ENCODE measurements at regions not wholly inside any gene's neighbourhood (a gene's known extent, or its start where the extent isn't known, plus 50 kb on each side); places are given as distances from the start of the nearest gene placed in this dataset.

GRCh38 chr3:72458375-72458774 lies 389.9 kb downstream of the SHQ1 start:
- Mint-ChIP-seq H3K27me3 (ENCODE audit: low read depth in 2 of 2) (peaks cover 10 to 25% of the 10 kb centered on the region in 2 donors), H3K36me3 (no peaks in the 10 kb centered on the region), H3K4me3 (no peak overlapping the region), H3K4me1 (peaks cover 12 to 13% of the 10 kb centered on the region in 2 donors), H3K9me3 (no peaks in the 10 kb centered on the region), H3K27ac (no peak overlapping the region)
- Histone ChIP-seq H3K4me3 (ENCODE audit: low read length) (no peak overlapping the region), H3K4me1 (ENCODE audit: control insufficient read depth, insufficient read depth, low read length) (peaks cover 8% of the 10 kb centered on the region), H3K27me3 (ENCODE audit: control insufficient read depth, insufficient read depth, low read length) (no peaks in the 10 kb centered on the region), H3K9me3 (ENCODE audit: control insufficient read depth, insufficient read depth, low read length) (no peaks in the 10 kb centered on the region), H3K27ac (ENCODE audit: low read length) (no peak overlapping the region), H3K36me3 (ENCODE audit: control insufficient read depth, insufficient read depth, low read length) (no peaks in the 10 kb centered on the region)
- intact Hi-C loops (cut with micrococcal nuclease) = no loop called here
- DNase-seq = no peak
- TF ChIP-seq, protein P1, sequence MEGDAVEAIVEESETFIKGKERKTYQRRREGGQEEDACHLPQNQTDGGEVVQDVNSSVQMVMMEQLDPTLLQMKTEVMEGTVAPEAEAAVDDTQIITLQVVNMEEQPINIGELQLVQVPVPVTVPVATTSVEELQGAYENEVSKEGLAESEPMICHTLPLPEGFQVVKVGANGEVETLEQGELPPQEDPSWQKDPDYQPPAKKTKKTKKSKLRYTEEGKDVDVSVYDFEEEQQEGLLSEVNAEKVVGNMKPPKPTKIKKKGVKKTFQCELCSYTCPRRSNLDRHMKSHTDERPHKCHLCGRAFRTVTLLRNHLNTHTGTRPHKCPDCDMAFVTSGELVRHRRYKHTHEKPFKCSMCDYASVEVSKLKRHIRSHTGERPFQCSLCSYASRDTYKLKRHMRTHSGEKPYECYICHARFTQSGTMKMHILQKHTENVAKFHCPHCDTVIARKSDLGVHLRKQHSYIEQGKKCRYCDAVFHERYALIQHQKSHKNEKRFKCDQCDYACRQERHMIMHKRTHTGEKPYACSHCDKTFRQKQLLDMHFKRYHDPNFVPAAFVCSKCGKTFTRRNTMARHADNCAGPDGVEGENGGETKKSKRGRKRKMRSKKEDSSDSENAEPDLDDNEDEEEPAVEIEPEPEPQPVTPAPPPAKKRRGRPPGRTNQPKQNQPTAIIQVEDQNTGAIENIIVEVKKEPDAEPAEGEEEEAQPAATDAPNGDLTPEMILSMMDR (IDR thresholded peaks at IDR 0.05) = no peak
- 96% methylated on average over 3 of the region's 4 CpGs for WGBS (ENCODE audit: insufficient coverage)
- ATAC-seq = no peak

DNA sequence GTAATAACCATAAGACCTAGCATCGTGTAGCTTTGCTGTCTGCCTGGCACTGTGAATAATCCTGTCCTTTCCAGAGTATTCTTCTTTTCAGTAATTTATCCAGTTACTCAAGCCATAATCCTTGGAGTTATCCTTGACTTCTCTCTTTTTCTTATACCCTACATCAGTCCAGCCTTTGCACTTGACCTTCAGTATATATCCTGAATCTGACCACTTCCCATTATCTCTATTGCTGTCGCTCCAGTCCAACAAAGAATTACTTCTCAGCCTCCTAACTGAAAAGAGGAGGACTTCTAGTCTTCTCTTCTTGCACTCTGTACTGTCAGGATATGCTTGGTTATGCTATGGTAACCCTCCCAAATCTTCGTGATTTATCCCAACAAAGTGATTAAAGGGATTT lies 393.8 kb downstream of the SHQ1 start:
- H3K27me3 Mint-ChIP-seq (ENCODE audit: low read depth in 2 of 2) = peaks cover 19 to 48% of the 10 kb centered on the region in 2 donors
- Histone ChIP-seq H3K27ac (ENCODE audit: low read length) (no peak overlapping the region), H3K27me3 (ENCODE audit: control insufficient read depth, insufficient read depth, low read length) (no peaks in the 10 kb centered on the region), H3K36me3 (ENCODE audit: control insufficient read depth, insufficient read depth, low read length) (no peaks in the 10 kb centered on the region), H3K9me3 (ENCODE audit: control insufficient read depth, insufficient read depth, low read length) (no peaks in the 10 kb centered on the region), H3K4me3 (ENCODE audit: low read length) (no peak overlapping the region), H3K4me1 (ENCODE audit: control insufficient read depth, insufficient read depth, low read length) (peaks cover 8% of the 10 kb centered on the region)
- H3K4me1 Mint-ChIP-seq = peaks cover 12 to 13% of the 10 kb centered on the region in 2 donors
- 92% methylated on average over 3 of the region's 3 CpGs for WGBS (ENCODE audit: insufficient coverage)
- no peak overlapping the region for H3K27ac Mint-ChIP-seq
- H3K4me3 Mint-ChIP-seq = no peak overlapping the region
- intact Hi-C loops (cut with micrococcal nuclease) = no loop called here
- DNase-seq = no peak
- ATAC-seq = no peak
- no peaks in the 10 kb centered on the region for H3K9me3 Mint-ChIP-seq
- TF ChIP-seq, protein P1 (IDR thresholded peaks at IDR 0.05) = no peak
- no peaks in the 10 kb centered on the region for H3K36me3 Mint-ChIP-seq

DNA sequence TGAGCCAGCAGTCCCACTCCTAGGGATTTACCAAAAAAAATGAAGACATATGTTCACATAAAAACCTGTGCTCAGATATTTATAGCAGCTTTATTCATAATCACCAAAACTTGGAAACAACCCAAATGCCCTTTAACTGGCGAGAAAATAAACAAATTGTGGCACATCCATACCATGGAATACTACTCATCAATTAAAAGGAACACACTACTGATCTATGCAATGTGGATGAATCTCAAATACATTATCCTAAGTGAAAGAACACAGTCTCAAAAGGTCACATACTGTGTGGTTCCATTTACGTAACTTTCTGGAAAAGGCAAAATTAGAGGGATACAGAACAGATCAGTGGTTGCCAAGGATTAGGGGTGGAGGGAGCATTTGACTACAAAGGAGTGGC lies 394.5 kb downstream of the SHQ1 start:
- ATAC-seq (no peak), DNase-seq (no peak)
- Mint-ChIP-seq H3K4me1 (peaks cover 12 to 13% of the 10 kb centered on the region in 2 donors), H3K36me3 (no peaks in the 10 kb centered on the region), H3K27ac (no peak overlapping the region), H3K27me3 (ENCODE audit: low read depth in 2 of 2) (peaks cover 22 to 41% of the 10 kb centered on the region in 2 donors), H3K4me3 (no peak overlapping the region), H3K9me3 (no peaks in the 10 kb centered on the region)
- TF ChIP-seq, protein P1 (IDR thresholded peaks at IDR 0.05) = no peak
- Histone ChIP-seq H3K27ac (ENCODE audit: low read length) (no peak overlapping the region), H3K4me1 (ENCODE audit: control insufficient read depth, insufficient read depth, low read length) (peaks cover 8% of the 10 kb centered on the region), H3K4me3 (ENCODE audit: low read length) (no peak overlapping the region), H3K27me3 (ENCODE audit: control insufficient read depth, insufficient read depth, low read length) (no peaks in the 10 kb centered on the region), H3K36me3 (ENCODE audit: control insufficient read depth, insufficient read depth, low read length) (no peaks in the 10 kb centered on the region), H3K9me3 (ENCODE audit: control insufficient read depth, insufficient read depth, low read length) (no peaks in the 10 kb centered on the region)
- intact Hi-C loops (cut with micrococcal nuclease) = no loop called here
- WGBS (ENCODE audit: insufficient coverage) = 92% methylated on average over 2 of the region's 2 CpGs

DNA sequence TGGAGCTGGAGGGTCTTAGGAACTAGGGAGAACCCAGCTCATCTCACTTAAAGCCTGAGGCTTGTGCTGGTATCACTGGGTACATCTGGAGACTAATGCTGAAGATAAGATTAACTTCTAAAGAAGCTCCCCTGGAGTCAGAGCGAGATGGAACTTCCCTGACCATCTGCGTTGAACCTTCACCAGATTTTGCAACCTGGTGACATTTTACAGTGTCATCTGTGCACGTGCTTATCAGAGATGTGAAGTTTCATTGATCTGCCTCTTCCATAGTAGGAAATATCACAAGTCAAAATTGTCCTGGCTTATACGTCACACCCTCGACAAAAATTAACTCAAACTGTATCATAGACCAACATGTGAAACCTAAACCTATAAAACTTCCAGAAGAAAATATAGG lies 395.5 kb downstream of the SHQ1 start:
- no peak overlapping the region for H3K27ac Mint-ChIP-seq
- Histone ChIP-seq H3K4me1 (ENCODE audit: control insufficient read depth, insufficient read depth, low read length) (peaks cover 10% of the 10 kb centered on the region), H3K9me3 (ENCODE audit: control insufficient read depth, insufficient read depth, low read length) (no peaks in the 10 kb centered on the region), H3K27me3 (ENCODE audit: control insufficient read depth, insufficient read depth, low read length) (no peaks in the 10 kb centered on the region), H3K36me3 (ENCODE audit: control insufficient read depth, insufficient read depth, low read length) (no peaks in the 10 kb centered on the region), H3K27ac (ENCODE audit: low read length) (no peak overlapping the region), H3K4me3 (ENCODE audit: low read length) (no peak overlapping the region)
- DNase-seq (no peak), ATAC-seq (peak in 1 of 3 donors; percentile 35)
- WGBS (ENCODE audit: insufficient coverage) = 90% methylated on average over 3 of the region's 5 CpGs
- TF ChIP-seq, protein P1 (IDR thresholded peaks at IDR 0.05) = no peak
- H3K4me3 Mint-ChIP-seq = no peak overlapping the region
- H3K27me3 Mint-ChIP-seq (ENCODE audit: low read depth in 2 of 2) = peaks cover 25 to 41% of the 10 kb centered on the region in 2 donors
- no peaks in the 10 kb centered on the region for H3K9me3 Mint-ChIP-seq
- no peaks in the 10 kb centered on the region for H3K36me3 Mint-ChIP-seq
- peaks cover 12 to 13% of the 10 kb centered on the region in 2 donors for H3K4me1 Mint-ChIP-seq
- intact Hi-C loops (cut with micrococcal nuclease) = no loop called here
